H1 (cell line): ENCODE measurements at regions not wholly inside any gene's neighbourhood (a gene's known extent, or its start where the extent isn't known, plus 50 kb on each side); places are given as distances from the start of the nearest gene placed in this dataset.

Experiments used
- CTCF ChIA-PET: fragments of 300-600 bp; sonication (Branson Sonifier 250); formaldehyde crosslinking; loops from one replicate; lab custom pipeline; 2021; ENCODE audit not compliant: partially characterized antibody; lab: Charles Lee
- POLR2A ChIA-PET: fragments of 300-600 bp; sonication (Branson Sonifier 250); formaldehyde crosslinking; loops from one replicate; lab custom pipeline; 2021; ENCODE audit warnings: inconsistent platforms; ENCODE audit not compliant: partially characterized antibody; lab: Charles Lee
- DNase-seq, 2 experiments: peaks; one replicate each; pipeline versions ENCODE4 v3.0.0 to v3.0.0-alpha.2; 2010 to 2022; ENCODE audit warnings: low spot score in 2 of 2, low read depth in 1 of 2, mixed read lengths in 1 of 2
- FAIRE-seq: peaks from 2 replicates; lab custom pipeline; 2011; peaks lifted over from hg19 to GRCh38; lab: Jason Lieb, UNC
- H2AFZ ChIP-seq: 2 replicates; pipeline ENCODE4 v1.8.1; 2012; ENCODE audit warnings: low read length, inconsistent platforms
- H2AK5ac ChIP-seq: 2 replicates; pipeline ENCODE4 v1.6.1; 2013; ENCODE audit warnings: low read depth, low read length
- H2BK120ac ChIP-seq: replicated peaks from 2 replicates; pipeline ENCODE3; 2013; ENCODE audit warnings: low read depth, low read length, inconsistent platforms
- H2BK12ac ChIP-seq: 2 replicates; pipeline ENCODE4 v1.6.1; 2013; ENCODE audit warnings: low read depth, low read length
- H2BK15ac ChIP-seq: 2 replicates; pipeline ENCODE4 v1.6.1; 2013; ENCODE audit warnings: low read length
- H2BK20ac ChIP-seq: 2 replicates; pipeline ENCODE4 v1.6.1; 2013; ENCODE audit warnings: low read length
- H2BK5ac ChIP-seq: 2 replicates; pipeline ENCODE4 v1.6.1; 2013; ENCODE audit warnings: low read depth, low read length
- H3K14ac ChIP-seq: 2 replicates; pipeline ENCODE4 v1.6.1; 2013; ENCODE audit warnings: inconsistent platforms; ENCODE audit not compliant: insufficient read length
- H3K18ac ChIP-seq: 2 replicates; pipeline ENCODE4 v1.6.1; 2013; ENCODE audit warnings: low read length; ENCODE audit errors: extremely low read depth
- H3K23ac ChIP-seq: 2 replicates; pipeline ENCODE4 v1.6.1; 2013; ENCODE audit warnings: inconsistent platforms; ENCODE audit not compliant: insufficient read length
- H3K23me2 ChIP-seq: 2 replicates; pipeline ENCODE4 v1.6.1; 2013; ENCODE audit warnings: low read depth, low read length
- H3K27ac ChIP-seq: 2 replicates; pipeline ENCODE4 v1.6.1; 2011; ENCODE audit warnings: low read depth, low read length, inconsistent platforms
- H3K27me3 ChIP-seq, 4 experiments: replicated peaks in 1 of 4; 1 replicate in 1 of 4; 2 replicates in 3 of 4; pipeline versions ENCODE4 v1.6.1 to v1.8.1; 2011 to 2013; ENCODE audit warnings: low read length in 3 of 4, mild to moderate bottlenecking in 3 of 4, inconsistent platforms in 2 of 4, mixed read lengths in 2 of 4, moderate library complexity in 1 of 4; ENCODE audit not compliant: control insufficient read depth in 3 of 4, insufficient read depth in 3 of 4; ENCODE audit errors: extremely low read depth in 1 of 4
- H3K36me3 ChIP-seq, 4 experiments: 2 replicates each; pipeline versions ENCODE4 v1.6.1 to v1.8.1; 2011 to 2013; ENCODE audit warnings: mild to moderate bottlenecking in 4 of 4, low read length in 3 of 4, moderate library complexity in 2 of 4, control low read depth in 1 of 4, inconsistent platforms in 1 of 4; ENCODE audit not compliant: insufficient read depth in 4 of 4, control insufficient read depth in 2 of 4
- H3K4ac ChIP-seq: replicated peaks from 2 replicates; pipeline ENCODE3; 2013; ENCODE audit warnings: low read length, low read depth, mixed read lengths, inconsistent platforms; ENCODE audit not compliant: insufficient read length
- H3K4me1 ChIP-seq, 4 experiments: replicated peaks in 1 of 4; 1 replicate in 1 of 4; 2 replicates in 3 of 4; pipeline versions ENCODE4 v1.6.1 to v1.8.1; 2011 to 2013; ENCODE audit warnings: low read length in 3 of 4, inconsistent platforms in 2 of 4, mixed read lengths in 1 of 4; ENCODE audit not compliant: insufficient read depth in 4 of 4, control insufficient read depth in 3 of 4
- H3K4me2 ChIP-seq, 2 experiments: 2 replicates each; pipeline versions ENCODE4 v1.6.1 to v1.8.1; 2011 to 2013; ENCODE audit warnings: low read depth in 2 of 2, low read length in 2 of 2, control low read depth in 1 of 2, inconsistent platforms in 1 of 2, mild to moderate bottlenecking in 1 of 2; ENCODE audit not compliant: insufficient read depth in 1 of 2
- H3K4me3 ChIP-seq, 4 experiments: fragments of 200-600, 300-600 bp in 1 of 4; sonication (generic), shearing (Covaris generic), sonication (Bioruptor Twin) in 1 of 4; 2 replicates each; pipeline versions ENCODE4 v1.5.1 to v1.8.1; 2011 to 2016; ENCODE audit warnings: low read length in 4 of 4, low read depth in 3 of 4, control low read depth in 2 of 4, inconsistent platforms in 2 of 4, mild to moderate bottlenecking in 2 of 4, mixed read lengths in 1 of 4, moderate library complexity in 1 of 4; ENCODE audit not compliant: insufficient read depth in 2 of 4; ENCODE audit errors: extremely low read depth in 1 of 4
- H3K56ac ChIP-seq: replicated peaks from 2 replicates; pipeline ENCODE3; 2013; ENCODE audit warnings: low read depth, mild to moderate bottlenecking, mixed read lengths, low read length, inconsistent platforms; ENCODE audit not compliant: insufficient read length
- H3K79me1 ChIP-seq: 2 replicates; pipeline ENCODE4 v1.6.1; 2013; ENCODE audit warnings: low read depth, low read length, control low read depth
- H3K79me2 ChIP-seq, 2 experiments: 2 replicates each; pipeline versions ENCODE4 v1.6.1 to v1.8.1; 2012 to 2013; ENCODE audit warnings: low read length in 2 of 2, mild to moderate bottlenecking in 2 of 2, inconsistent platforms in 1 of 2; ENCODE audit not compliant: insufficient read depth in 2 of 2, control insufficient read depth in 1 of 2
- H3K9ac ChIP-seq, 4 experiments: replicated peaks in 1 of 4; 1 replicate in 1 of 4; 2 replicates in 3 of 4; pipeline versions ENCODE4 v1.6.1 to v1.8.1; 2011 to 2013; ENCODE audit warnings: low read depth in 3 of 4, low read length in 3 of 4, control low read depth in 2 of 4, mild to moderate bottlenecking in 2 of 4, moderate library complexity in 2 of 4, inconsistent platforms in 1 of 4; ENCODE audit errors: extremely low read depth in 1 of 4
- H3K9me3 ChIP-seq, 2 experiments: 2 replicates each; pipeline versions ENCODE4 v1.6.1 to v1.8.1; 2012 to 2013; ENCODE audit warnings: mild to moderate bottlenecking in 2 of 2, moderate library complexity in 2 of 2, control low read depth in 1 of 2, inconsistent platforms in 1 of 2, low read depth in 1 of 2, low read length in 1 of 2, mixed read lengths in 1 of 2; ENCODE audit not compliant: insufficient read depth in 2 of 2
- H4K20me1 ChIP-seq, 2 experiments: replicated peaks in 1 of 2; 2 replicates each; pipeline versions ENCODE3 to v1.8.1; 2011 to 2013; ENCODE audit warnings: inconsistent platforms in 2 of 2, low read length in 2 of 2, mild to moderate bottlenecking in 1 of 2; ENCODE audit not compliant: insufficient read depth in 2 of 2, control insufficient read depth in 1 of 2
- H4K5ac ChIP-seq: 2 replicates; pipeline ENCODE4 v1.6.1; 2013; ENCODE audit warnings: low read length, low read depth, mixed read lengths, inconsistent platforms; ENCODE audit not compliant: insufficient read length
- H4K8ac ChIP-seq: 2 replicates; pipeline ENCODE4 v1.8.0; 2013; ENCODE audit warnings: mild to moderate bottlenecking, moderate library complexity, low read length, inconsistent platforms; ENCODE audit not compliant: insufficient read depth; ENCODE audit errors: extremely low read depth
- H4K91ac ChIP-seq: replicated peaks from 2 replicates; pipeline ENCODE3; 2013; ENCODE audit warnings: low read length, mixed read lengths, inconsistent platforms; ENCODE audit not compliant: insufficient read length
- BACH1 ChIP-seq: IDR thresholded peaks from 2 replicates; pipeline ENCODE4 v1.6.1; 2012; ENCODE audit warnings: low read length, improper control_type of control experiment
- CBX8 ChIP-seq: fragments of 300-800, 300-1000 bp; sonication (generic); IDR thresholded peaks from 2 replicates; pipeline ENCODE4 v1.7.1; 2016; ENCODE audit warnings: low read depth, low read length, borderline replicate concordance
- EZH2 ChIP-seq: fragments of 200-600 bp; sonication (generic); IDR thresholded peaks from 2 replicates; pipeline ENCODE4 v1.7.1; 2012; ENCODE audit warnings: low read depth, mild to moderate bottlenecking, moderate library complexity, low read length, inconsistent platforms; ENCODE audit not compliant: severe bottlenecking
- HDAC6 ChIP-seq: IDR thresholded peaks from one replicate; pipeline ENCODE4 v1.7.1; 2012; ENCODE audit warnings: low read depth, mild to moderate bottlenecking, inconsistent platforms, low read length, moderate library complexity
- KDM4A ChIP-seq: IDR thresholded peaks from one replicate; pipeline ENCODE4 v1.7.1; 2012; ENCODE audit warnings: low read depth, mild to moderate bottlenecking, moderate library complexity, low read length, inconsistent platforms; ENCODE audit not compliant: severe bottlenecking
- NANOG ChIP-seq: IDR thresholded peaks from 2 replicates; pipeline ENCODE4 v1.6.1; 2011; ENCODE audit warnings: low read length, low read depth, mild to moderate bottlenecking, inconsistent platforms; ENCODE audit not compliant: insufficient read depth, poor library complexity, severe bottlenecking
- RXRA ChIP-seq: IDR thresholded peaks from 2 replicates; pipeline ENCODE4 v1.6.1; 2011; ENCODE audit warnings: low read depth, mild to moderate bottlenecking, low read length, moderate library complexity; ENCODE audit not compliant: insufficient read depth
- SIX5 ChIP-seq: IDR thresholded peaks from 2 replicates; pipeline ENCODE4 v1.6.1; 2011; ENCODE audit warnings: mild to moderate bottlenecking, low read depth, low read length
- SUZ12 ChIP-seq: fragments of 200-600 bp; sonication (generic); IDR thresholded peaks from 2 replicates; pipeline ENCODE4 v1.6.1; 2012; ENCODE audit warnings: mild to moderate bottlenecking, inconsistent platforms, low read length, moderate library complexity, mixed read lengths
- TAF1 ChIP-seq: IDR thresholded peaks from 2 replicates; pipeline ENCODE4 v1.6.1; 2011; ENCODE audit warnings: mild to moderate bottlenecking, low read depth, low read length
- WGBS, 2 experiments: shearing (Covaris generic) in 1 of 2; methylation state at CpG; one replicate each; pipeline versions ENCODE4 v1.1.6 to v1.1.7; 2013 to 2015; ENCODE audit warnings: low lambda C conversion rate in 2 of 2, mixed read lengths in 2 of 2, inconsistent platforms in 1 of 2, low coverage in 1 of 2, missing lambda C conversion rate in 1 of 2; ENCODE audit not compliant: insufficient replicate concordance in 2 of 2, insufficient coverage in 1 of 2, insufficient read length in 1 of 2; ENCODE audit errors: extremely low coverage in 1 of 2, missing lambda C conversion rate in 1 of 2; 5-methylcytosine and 5-hydroxymethylcytosine counted together

DNA sequence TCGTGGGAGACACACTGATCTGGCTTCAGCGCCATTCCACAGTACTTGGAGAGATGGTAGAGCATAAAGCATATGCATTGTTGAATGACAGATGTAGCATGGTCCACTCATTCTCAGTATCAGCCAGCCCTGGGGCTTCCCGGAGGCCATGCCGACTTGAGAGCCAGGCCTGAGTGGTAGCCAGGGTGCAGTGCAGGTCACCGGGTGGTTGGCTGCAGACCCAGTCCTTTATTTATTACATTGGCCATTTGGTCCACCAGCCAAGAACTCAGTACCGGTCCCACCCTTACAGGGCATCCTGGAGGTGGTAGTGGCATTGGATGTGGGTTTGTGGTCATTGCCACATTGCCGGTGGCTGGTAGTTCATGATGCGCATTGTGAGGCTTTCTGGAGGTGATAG lies 121.6 kb upstream of the RTL1 start:
- no peak overlapping the region for H2BK12ac ChIP-seq
- no peak overlapping the region for H3K14ac ChIP-seq
- no peaks in the 10 kb centered on the region for H3K36me3 ChIP-seq
- no peak overlapping the region for H2AK5ac ChIP-seq
- no peak overlapping the region for H2AFZ ChIP-seq
- peaks cover 2% of the 10 kb centered on the region; the same call in 1 of the 2 replicates for H3K23me2 ChIP-seq
- H3K56ac ChIP-seq, result no peak overlapping the region
- H3K9ac ChIP-seq, result no peak overlapping the region
- H3K4me1 ChIP-seq, result no peaks in the 10 kb centered on the region
- no peak overlapping the region for H3K27ac ChIP-seq
- 87% methylated on average over 8 of the region's 8 CpGs; no CpG with 5 or more reads in 1 of the 2 experiments for WGBS, 2 experiments
- ChIA-PET CTCF (no interaction called here), POLR2A (no interaction called here)
- H2BK15ac ChIP-seq, result no peak overlapping the region
- H4K91ac ChIP-seq, result no peak overlapping the region
- no peak overlapping the region for H2BK20ac ChIP-seq
- no peak overlapping the region for H3K4me3 ChIP-seq
- no peaks in the 10 kb centered on the region for H3K79me1 ChIP-seq
- FAIRE-seq (no peak), DNase-seq (no peak)
- no peak overlapping the region for H4K5ac ChIP-seq
- TF ChIP-seq KDM4A, result no peak
- no peak for TF ChIP-seq SIX5
- no peak for TF ChIP-seq RXRA
- TF ChIP-seq NANOG, result no peak
- no peak for TF ChIP-seq TAF1
- TF ChIP-seq HDAC6, result no peak
- TF ChIP-seq CBX8, result no peak
- no peak for TF ChIP-seq EZH2
- TF ChIP-seq BACH1, result no peak
- no peak for TF ChIP-seq SUZ12
- no peak overlapping the region for H2BK5ac ChIP-seq
- no peak overlapping the region for H3K18ac ChIP-seq
- no peak overlapping the region for H3K4me2 ChIP-seq
- no peak overlapping the region for H3K4ac ChIP-seq
- H3K27me3 ChIP-seq, result no peaks in the 10 kb centered on the region
- no peaks in the 10 kb centered on the region for H3K79me2 ChIP-seq
- H3K9me3 ChIP-seq, result peaks cover 11 to 24% of the 10 kb centered on the region in 2 experiments; a peak in 2 of 4 replicates
- H4K8ac ChIP-seq, result no peak overlapping the region
- no peak overlapping the region for H2BK120ac ChIP-seq
- H4K20me1 ChIP-seq, result no peaks in the 10 kb centered on the region
- H3K23ac ChIP-seq, result no peak overlapping the region
